Activated T-helper 17 cell treated with anti-CD3 and anti-CD28 coated beads, Interleukin-2, amount 50 U/mL, for 72 hours (primary cell): ENCODE measurements at regions not wholly inside any gene's neighbourhood (a gene's known extent, or its start where the extent isn't known, plus 50 kb on each side); places are given as distances from the start of the nearest gene placed in this dataset.

Experiments
- ATAC-seq: fragments of 150-1000 bp; cut with Tn5 transposase; replicated peaks from 2 replicates; pipeline ENCODE4 v1.10.0; 2021; ENCODE audit warnings: mild to moderate bottlenecking, moderate library complexity
- H3K27ac Mint-ChIP-seq: one replicate; pipeline ENCODE4 v1.8.0; 2022; ENCODE audit warnings: mixed read lengths
- H3K27me3 Mint-ChIP-seq: one replicate; pipeline ENCODE4 v1.8.0; 2022; ENCODE audit warnings: mixed read lengths
- H3K36me3 Mint-ChIP-seq: one replicate; pipeline ENCODE4 v1.8.0; 2022; ENCODE audit warnings: low read depth, mild to moderate bottlenecking, mixed read lengths
- H3K4me1 Mint-ChIP-seq: one replicate; pipeline ENCODE4 v1.8.0; 2022; ENCODE audit warnings: mixed read lengths
- H3K4me3 Mint-ChIP-seq: one replicate; pipeline ENCODE4 v1.8.0; 2022; ENCODE audit warnings: mild to moderate bottlenecking, mixed read lengths
- H3K9me3 Mint-ChIP-seq: one replicate; pipeline ENCODE4 v1.8.0; 2022; ENCODE audit warnings: mixed read lengths

- no peaks in the 10 kb centered on the region for H3K4me1 Mint-ChIP-seq
- peaks cover under 1% of the 10 kb centered on the region for H3K27me3 Mint-ChIP-seq
- no peak overlapping the region for H3K27ac Mint-ChIP-seq
- no peak for ATAC-seq
- H3K9me3 Mint-ChIP-seq: no peaks in the 10 kb centered on the region
- no peak overlapping the region for H3K4me3 Mint-ChIP-seq
- no peaks in the 10 kb centered on the region for H3K36me3 Mint-ChIP-seq
Measured at GRCh38 chr9:6090277-6091210, 75.1 kb upstream of the RANBP6 start.

- no peaks in the 10 kb centered on the region for H3K4me1 Mint-ChIP-seq
Measured at GRCh38 chr9:6089300-6089699, 73.9 kb upstream of the RANBP6 start.

GRCh38 chr9:6086006-6086655, 70.7 kb upstream of the RANBP6 start:
- H3K36me3 Mint-ChIP-seq: no peaks in the 10 kb centered on the region
- no peak overlapping the region for H3K27ac Mint-ChIP-seq
- no peak for ATAC-seq
- H3K4me3 Mint-ChIP-seq: no peak overlapping the region
- no peaks in the 10 kb centered on the region for H3K4me1 Mint-ChIP-seq
- no peaks in the 10 kb centered on the region for H3K27me3 Mint-ChIP-seq
- H3K9me3 Mint-ChIP-seq: no peaks in the 10 kb centered on the region

More at GRCh38 chr9:6089300-6089699, 73.9 kb upstream of the RANBP6 start:
- no peak overlapping the region for H3K4me3 Mint-ChIP-seq
- H3K9me3 Mint-ChIP-seq: no peaks in the 10 kb centered on the region
- H3K27me3 Mint-ChIP-seq: no peaks in the 10 kb centered on the region
- H3K36me3 Mint-ChIP-seq: no peaks in the 10 kb centered on the region
- no peak overlapping the region for H3K27ac Mint-ChIP-seq
- ATAC-seq: no peak

GRCh38 chr9:6080154-6080716, 64.8 kb upstream of the RANBP6 start:
- Mint-ChIP-seq H3K27ac (peak overlapping the region; percentile 75), H3K9me3 (no peaks in the 10 kb centered on the region)

GRCh38 chr9:6079386-6079785, 64.0 kb upstream of the RANBP6 start:
- Mint-ChIP-seq H3K36me3 (no peaks in the 10 kb centered on the region), H3K4me3 (peak overlapping the region; percentile 71), H3K27me3 (peaks cover 4% of the 10 kb centered on the region), H3K27ac (peak overlapping the region; percentile 75), H3K9me3 (no peaks in the 10 kb centered on the region), H3K4me1 (peaks cover 12% of the 10 kb centered on the region)
- no peak for ATAC-seq

More at GRCh38 chr9:6080154-6080716, 64.8 kb upstream of the RANBP6 start:
- Mint-ChIP-seq H3K36me3 (no peaks in the 10 kb centered on the region), H3K4me1 (peaks cover 12% of the 10 kb centered on the region), H3K27me3 (peaks cover 4% of the 10 kb centered on the region), H3K4me3 (peak overlapping the region; percentile 71)
- ATAC-seq: peak; percentile 83

GRCh38 chr9:6078382-6079105, 63.1 kb upstream of the RANBP6 start:
- ATAC-seq: no peak
- no peaks in the 10 kb centered on the region for H3K9me3 Mint-ChIP-seq
- peaks cover 4% of the 10 kb centered on the region for H3K27me3 Mint-ChIP-seq
- H3K27ac Mint-ChIP-seq: peak overlapping the region; percentile 75
- H3K4me3 Mint-ChIP-seq: peak overlapping the region; percentile 71
- no peaks in the 10 kb centered on the region for H3K36me3 Mint-ChIP-seq
- peaks cover 12% of the 10 kb centered on the region for H3K4me1 Mint-ChIP-seq

GRCh38 chr9:6076851-6077250, 61.4 kb upstream of the RANBP6 start:
- Mint-ChIP-seq H3K4me3 (no peak overlapping the region), H3K9me3 (no peaks in the 10 kb centered on the region), H3K27me3 (peaks cover 4% of the 10 kb centered on the region), H3K4me1 (peaks cover 12% of the 10 kb centered on the region), H3K36me3 (no peaks in the 10 kb centered on the region), H3K27ac (no peak overlapping the region)
- ATAC-seq: peak; percentile 50

- no peaks in the 10 kb centered on the region for H3K9me3 Mint-ChIP-seq
- H3K4me1 Mint-ChIP-seq: peaks cover 9% of the 10 kb centered on the region
Measured at GRCh38 chr9:6073731-6074130, 58.3 kb upstream of the RANBP6 start.

GRCh38 chr9:6072865-6073264, 57.4 kb upstream of the RANBP6 start:
- H3K27me3 Mint-ChIP-seq: no peaks in the 10 kb centered on the region
- no peaks in the 10 kb centered on the region for H3K9me3 Mint-ChIP-seq
- peaks cover 12% of the 10 kb centered on the region for H3K4me1 Mint-ChIP-seq
- no peak overlapping the region for H3K4me3 Mint-ChIP-seq
- H3K36me3 Mint-ChIP-seq: no peaks in the 10 kb centered on the region
- no peak for ATAC-seq
- H3K27ac Mint-ChIP-seq: no peak overlapping the region

More at GRCh38 chr9:6073731-6074130, 58.3 kb upstream of the RANBP6 start:
- H3K4me3 Mint-ChIP-seq: no peak overlapping the region
- H3K27ac Mint-ChIP-seq: no peak overlapping the region
- H3K27me3 Mint-ChIP-seq: no peaks in the 10 kb centered on the region
- no peaks in the 10 kb centered on the region for H3K36me3 Mint-ChIP-seq
- no peak for ATAC-seq

GRCh38 chr9:6072453-6072852, 57.0 kb upstream of the RANBP6 start:
- ATAC-seq: no peak
- Mint-ChIP-seq H3K4me3 (no peak overlapping the region), H3K9me3 (peaks cover under 1% of the 10 kb centered on the region), H3K27me3 (no peaks in the 10 kb centered on the region), H3K27ac (no peak overlapping the region), H3K36me3 (no peaks in the 10 kb centered on the region), H3K4me1 (peaks cover 12% of the 10 kb centered on the region)

- peaks cover 8% of the 10 kb centered on the region for H3K9me3 Mint-ChIP-seq
- peak overlapping the region; percentile 64 for H3K4me3 Mint-ChIP-seq
Measured at GRCh38 chr9:6068983-6069382, 53.6 kb upstream of the RANBP6 start.

GRCh38 chr9:6067426-6067825, 52.0 kb upstream of the RANBP6 start:
- Mint-ChIP-seq H3K36me3 (no peaks in the 10 kb centered on the region), H3K4me1 (peaks cover 7% of the 10 kb centered on the region), H3K27me3 (peaks cover 3% of the 10 kb centered on the region), H3K4me3 (no peak overlapping the region), H3K9me3 (peaks cover 8% of the 10 kb centered on the region), H3K27ac (no peak overlapping the region)
- no peak for ATAC-seq

More at GRCh38 chr9:6068983-6069382, 53.6 kb upstream of the RANBP6 start:
- Mint-ChIP-seq H3K4me1 (peaks cover 7% of the 10 kb centered on the region), H3K36me3 (no peaks in the 10 kb centered on the region), H3K27ac (peak overlapping the region; percentile 85), H3K27me3 (no peaks in the 10 kb centered on the region)
- ATAC-seq: peak; percentile 86
